Stimulated activated CD8-positive, alpha-beta memory T cell treated with anti-CD3 and anti-CD28 coated beads, Interleukin-4, amount 100 ng/mL, for 48 hours (primary cell): ENCODE measurements at regions not wholly inside any gene's neighbourhood (a gene's known extent, or its start where the extent isn't known, plus 50 kb on each side); places are given as distances from the start of the nearest gene placed in this dataset.
"Not testable (repeated sequence)": the region's sequence is repeated elsewhere in the genome, so short reads cannot be mapped to it uniquely, and the experiment has no call there.

Experiments used
- DNase-seq: peaks from one replicate; pipeline ENCODE4 v3.0.0-alpha.2; 2020

DNA sequence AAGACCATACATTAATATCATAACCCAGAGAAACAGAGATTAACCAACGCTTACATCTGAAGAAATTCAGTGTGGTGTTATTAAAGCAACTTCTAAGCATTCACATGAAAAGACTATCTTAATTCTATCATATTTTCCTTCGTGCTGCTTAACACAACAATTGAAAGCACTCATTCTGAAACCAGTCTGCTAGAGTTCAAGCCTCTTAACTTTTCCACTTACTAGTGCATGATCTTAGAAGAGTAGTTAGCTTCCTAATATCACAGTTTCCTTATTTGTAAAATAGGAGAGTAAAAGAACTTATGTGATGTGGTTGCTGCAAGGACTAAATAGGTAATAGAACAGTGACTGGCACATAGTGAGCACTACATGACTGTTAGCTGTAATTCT, 379.3 kb downstream of the TRIM36 start:
- no peak for DNase-seq

- DNase-seq = no peak
These were observed 379.8 kb downstream of the TRIM36 start for GRCh38 chr5:114789773-114790402.

DNA sequence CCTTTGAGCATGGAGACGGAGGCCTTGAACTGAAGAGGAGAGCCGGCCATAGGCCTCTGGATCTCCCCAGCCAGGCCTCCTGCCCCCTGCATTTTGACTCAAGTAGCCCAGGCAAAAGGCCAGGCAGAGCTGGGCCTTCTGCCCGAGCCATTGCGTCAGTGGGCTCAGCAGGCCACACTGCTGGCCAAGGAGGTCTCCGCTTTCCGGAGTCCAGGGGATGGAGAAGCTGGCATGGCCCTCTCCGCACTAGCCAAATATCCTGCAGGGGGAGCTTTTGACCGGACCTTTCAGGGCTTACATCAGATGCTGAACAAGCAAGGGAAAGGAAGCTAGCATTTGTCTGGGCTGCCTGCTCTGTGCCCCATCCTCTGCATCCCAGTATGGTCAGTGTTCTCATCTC, 386.8 kb downstream of the TRIM36 start:
- no peak for DNase-seq

DNA sequence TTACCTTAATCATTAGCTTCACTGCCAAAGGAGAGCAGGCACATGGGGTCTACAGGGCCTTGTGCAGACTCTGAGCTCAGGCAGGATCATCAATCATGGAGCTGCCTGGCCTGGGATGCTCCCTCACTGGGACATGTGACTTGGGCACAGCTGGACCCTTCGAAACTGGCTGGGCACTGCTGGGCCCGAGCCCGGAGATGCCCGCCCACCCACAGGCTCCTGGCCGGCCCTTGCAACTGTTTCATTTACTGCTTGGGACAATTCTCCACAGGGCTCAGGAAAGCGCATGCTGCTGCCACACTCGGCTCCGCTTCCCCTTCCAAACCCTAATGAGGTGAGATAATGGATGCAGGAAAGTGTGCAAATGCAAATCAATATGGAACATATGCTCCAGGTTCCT, 387.5 kb downstream of the TRIM36 start:
- DNase-seq = no peak

DNA sequence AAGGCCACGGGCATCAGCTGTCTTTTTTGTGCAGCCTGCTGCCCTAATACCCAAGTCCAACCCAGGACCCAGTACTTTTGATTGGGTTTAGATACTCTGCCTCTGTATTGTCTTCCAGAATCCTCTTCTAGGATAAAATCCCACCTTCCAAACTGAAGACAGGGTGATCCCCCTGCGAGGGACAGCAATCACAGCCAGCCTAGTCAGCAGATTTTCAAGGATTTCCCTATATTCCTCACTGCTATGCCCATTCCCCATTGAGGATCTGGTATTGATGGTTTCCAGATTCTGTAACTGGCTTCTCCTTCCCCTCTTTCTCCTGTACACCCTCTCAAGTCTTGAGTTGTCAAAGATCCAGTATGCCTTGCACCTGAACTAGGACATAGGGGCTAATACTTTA, 389.4 kb downstream of the TRIM36 start:
- DNase-seq = no peak

DNA sequence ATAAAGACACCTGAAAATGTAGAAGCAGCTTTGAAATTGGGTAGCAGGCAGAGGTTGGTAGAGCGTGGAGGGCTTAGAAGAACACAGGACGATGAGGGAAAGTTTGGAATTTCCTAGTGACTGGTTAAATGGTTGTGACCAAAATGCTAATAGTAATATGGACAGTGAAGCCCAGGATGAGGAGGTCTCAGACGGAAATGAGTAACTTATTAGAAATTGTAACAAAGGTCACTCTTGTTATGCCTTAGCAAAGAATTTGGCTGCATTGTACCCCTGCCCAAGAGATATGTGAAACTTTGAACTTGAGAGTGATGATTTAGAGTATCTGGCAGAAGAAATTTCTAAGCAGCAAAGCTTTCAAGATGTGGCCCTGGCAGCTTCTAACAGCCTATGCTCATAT, 382.5 kb downstream of the KCNN2 start:
- no peak for DNase-seq

DNA sequence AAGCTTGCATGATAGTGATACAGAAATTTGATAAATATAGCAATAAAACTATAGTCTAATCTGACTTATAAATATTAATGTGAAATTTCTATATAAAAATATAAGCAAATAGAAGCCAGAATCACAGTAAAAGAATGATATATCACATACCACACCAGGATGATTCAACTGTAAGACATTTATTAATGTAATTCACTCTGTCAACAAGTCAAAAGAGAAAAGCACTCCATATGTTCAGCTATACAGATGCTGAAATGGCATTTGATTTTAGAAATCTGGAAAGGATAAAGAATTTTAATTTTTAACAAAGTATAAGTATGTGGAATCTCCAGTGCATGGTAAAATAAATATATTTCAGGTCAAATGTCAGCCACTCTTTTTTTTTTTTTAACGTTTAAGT, 372.4 kb downstream of the KCNN2 start:
- no peak for DNase-seq

- DNase-seq = no peak
These were observed 368.1 kb downstream of the KCNN2 start for GRCh38 chr5:114729986-114730385.

DNA sequence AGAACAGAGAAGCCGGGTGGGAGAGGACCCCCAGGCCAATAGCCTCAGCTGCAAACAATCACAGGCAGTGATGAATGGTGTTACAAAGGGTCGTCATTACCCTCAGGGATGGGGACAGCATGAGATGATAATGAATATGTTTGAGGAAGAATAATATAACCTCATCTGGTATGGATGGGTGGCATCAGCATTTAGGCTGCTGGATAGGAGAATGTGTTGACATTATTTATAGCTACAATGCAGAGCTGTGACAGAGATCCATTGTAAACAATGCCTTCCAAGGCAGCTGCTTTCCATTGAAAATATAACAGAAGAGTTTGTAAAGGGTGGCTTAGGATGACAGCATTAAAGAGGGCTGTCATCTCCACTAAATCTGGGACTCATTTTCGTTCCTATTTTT, 365.5 kb downstream of the KCNN2 start:
- DNase-seq = no peak

DNA sequence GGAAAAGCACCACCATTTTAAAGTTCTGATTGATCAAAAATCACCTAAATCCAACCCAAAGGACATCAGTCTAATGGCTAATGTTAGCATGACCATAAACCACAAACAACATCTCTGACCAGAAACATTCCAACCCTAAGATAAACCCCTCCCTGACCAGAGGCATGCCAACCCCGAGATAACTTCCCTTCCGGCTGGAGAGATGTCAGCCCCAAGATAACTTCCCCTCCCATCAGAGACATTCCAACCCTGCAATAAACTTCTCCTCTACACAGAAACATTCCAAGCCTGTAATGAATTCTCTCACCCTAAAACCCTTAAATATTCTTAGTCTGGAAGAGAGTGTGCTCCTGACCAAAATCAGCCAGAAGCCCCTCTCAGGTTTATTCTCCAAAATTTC, 364.3 kb downstream of the KCNN2 start:
- no peak for DNase-seq

GRCh38 chr5:114719268-114719667, 357.4 kb downstream of the KCNN2 start:
- DNase-seq = no peak

DNA sequence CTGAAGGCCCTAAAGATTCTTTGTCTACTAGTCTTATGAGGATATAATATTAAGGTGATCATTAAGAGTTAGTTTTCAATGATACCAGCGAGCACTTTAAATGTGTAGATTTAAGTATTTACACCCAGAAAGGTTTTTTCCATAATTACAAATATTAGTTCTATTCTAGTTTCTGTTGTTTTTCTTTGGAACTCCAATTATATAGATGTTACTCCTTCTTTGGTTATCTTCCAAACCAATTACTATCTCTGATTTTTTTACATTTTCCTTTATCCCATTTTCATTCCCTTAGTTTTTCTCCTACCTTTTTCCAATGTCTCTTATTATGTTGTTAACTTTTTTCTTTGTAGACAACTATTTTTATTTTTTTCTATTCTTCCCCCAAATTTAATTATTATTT, 355.1 kb downstream of the KCNN2 start:
- DNase-seq = no peak

DNA sequence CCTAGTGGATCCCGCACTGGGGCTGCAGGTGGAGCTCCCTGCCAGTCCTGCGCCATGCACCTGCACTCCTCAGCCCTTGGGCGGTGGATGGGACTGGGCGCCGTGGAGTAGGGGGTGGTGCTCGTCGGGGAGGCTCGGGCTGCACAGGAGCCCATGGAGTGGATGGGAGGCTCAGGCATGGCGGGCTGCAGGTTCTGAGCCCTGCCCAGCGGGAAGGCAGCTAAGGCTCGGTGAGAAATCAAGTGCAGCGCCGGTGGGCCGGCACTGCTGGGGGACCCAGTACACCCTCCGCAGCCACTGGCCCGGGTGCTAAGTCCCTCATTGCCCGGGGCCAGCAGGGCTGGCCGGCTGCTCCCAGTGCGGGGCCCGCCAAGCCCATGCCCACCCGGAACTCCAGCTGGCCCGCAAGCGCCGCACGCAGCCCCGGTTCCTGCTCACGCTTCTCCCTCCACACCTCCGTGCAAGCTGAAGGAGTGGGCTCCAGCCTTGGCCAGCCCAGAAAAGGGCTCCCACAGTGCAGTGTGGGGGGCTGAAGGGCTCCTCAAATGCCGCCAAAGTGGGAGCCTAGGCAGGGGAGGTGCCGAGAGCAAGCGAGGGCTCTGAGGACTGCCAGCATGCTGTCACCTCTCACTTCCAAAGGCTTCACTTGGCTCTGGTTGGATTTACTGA, 342.5 kb downstream of the KCNN2 start:
- not testable (repeated sequence) for DNase-seq

GRCh38 chr5:114702731-114703130, 340.9 kb downstream of the KCNN2 start:
- DNase-seq = no peak

GRCh38 chr5:114702136-114702535, 340.3 kb downstream of the KCNN2 start:
- DNase-seq = no peak

DNA sequence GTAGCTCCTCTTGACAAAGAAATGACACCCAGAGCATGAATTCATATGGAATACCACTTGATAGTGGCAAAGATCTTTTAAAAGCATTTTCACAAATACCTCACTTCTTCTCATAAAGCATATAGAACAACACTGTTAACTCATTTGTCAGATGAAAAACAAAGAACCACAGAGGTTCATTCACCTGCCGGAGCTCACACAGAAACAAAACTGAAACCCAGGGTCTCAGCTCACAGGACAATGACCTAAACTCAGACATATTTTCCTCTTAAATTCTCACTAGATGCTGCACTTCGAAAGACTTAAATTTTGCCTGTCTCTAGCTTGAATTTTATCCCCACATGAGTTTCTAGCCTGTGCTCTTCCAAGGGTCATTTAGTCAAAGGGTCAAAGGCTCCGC, 339.0 kb downstream of the KCNN2 start:
- DNase-seq = no peak

- DNase-seq = no peak
These were observed 333.5 kb downstream of the KCNN2 start for GRCh38 chr5:114695292-114695904.

GRCh38 chr5:114686356-114686755, 324.5 kb downstream of the KCNN2 start:
- DNase-seq = no peak

DNA sequence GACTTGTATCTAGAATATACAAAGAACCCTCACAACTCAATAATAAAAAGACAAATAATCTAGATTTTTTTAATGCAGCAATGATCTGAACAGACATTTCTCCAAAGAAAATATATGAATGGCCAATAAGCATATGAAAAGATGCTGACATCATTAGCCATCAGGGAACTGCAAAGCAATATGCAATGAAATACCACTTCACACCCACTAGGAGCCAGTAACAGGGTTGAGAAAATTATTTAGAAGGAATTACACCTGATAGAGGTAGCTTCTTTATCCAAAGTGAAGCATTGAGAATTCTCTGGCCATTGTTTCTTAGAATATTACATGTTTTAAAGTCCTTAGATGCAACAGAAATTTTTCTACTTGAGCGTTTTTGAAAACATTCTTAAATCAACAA, 316.9 kb downstream of the KCNN2 start:
- no peak for DNase-seq

- DNase-seq = no peak
These were observed 303.7 kb downstream of the KCNN2 start for GRCh38 chr5:114665551-114665950.

GRCh38 chr5:114660791-114661190, 298.9 kb downstream of the KCNN2 start:
- DNase-seq = no peak

GRCh38 chr5:114658194-114658593, 296.3 kb downstream of the KCNN2 start:
- DNase-seq = no peak

- DNase-seq = no peak
These were observed 295.7 kb downstream of the KCNN2 start for GRCh38 chr5:114657342-114658130.

DNA sequence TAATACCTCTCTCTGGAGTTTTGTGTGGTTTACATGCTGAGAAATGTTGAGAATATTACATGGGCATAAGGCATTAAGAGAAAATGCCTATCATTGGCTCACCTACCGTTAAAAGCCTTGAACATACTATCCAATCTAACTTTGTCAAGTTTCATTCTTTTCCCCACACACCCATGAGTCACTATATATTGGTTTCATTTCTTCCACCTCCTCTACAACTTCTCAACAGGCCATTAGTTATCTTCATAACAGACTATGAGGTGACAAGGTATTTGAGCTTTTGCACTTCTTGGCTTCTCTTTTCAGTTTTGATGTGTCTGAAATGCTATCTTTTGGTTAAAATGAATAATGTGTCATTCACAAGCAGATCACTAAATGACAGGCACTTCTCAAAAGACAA, 288.0 kb downstream of the KCNN2 start:
- no peak for DNase-seq
